DOHH2 (cell line): ENCODE measurements at regions not wholly inside any gene's neighbourhood (a gene's known extent, or its start where the extent isn't known, plus 50 kb on each side); places are given as distances from the start of the nearest gene placed in this dataset.

Experiments
- CTCF ChIP-seq: fragments of 200-600 bp; sonication (generic); IDR thresholded peaks from one replicate; pipeline ENCODE4 v1.5.1; 2014; ENCODE audit warnings: antibody characterized with exemption, mild to moderate bottlenecking, low read depth, low read length; ENCODE audit not compliant: poor library complexity, severe bottlenecking
- EZH2phosphoT487 ChIP-seq: fragments of 200-600 bp; sonication (generic); IDR thresholded peaks from 2 replicates; pipeline ENCODE4 v1.6.1; 2017; ENCODE audit warnings: borderline replicate concordance, mild to moderate bottlenecking, antibody characterized with exemption, low read length, moderate library complexity, mixed read lengths

GRCh38 chr2:6704077-6704476, 161.6 kb downstream of the CMPK2 start:
- TF ChIP-seq CTCF = no peak
- TF ChIP-seq EZH2phosphoT487 = no peak
